Endothelial cell (in vitro differentiated cells): ENCODE measurements at regions not wholly inside any gene's neighbourhood (a gene's known extent, or its start where the extent isn't known, plus 50 kb on each side); places are given as distances from the start of the nearest gene placed in this dataset.

Experiments used
- DNase-seq: peaks from one replicate; pipeline ENCODE4 v3.0.0; 2021; ENCODE audit warnings: low spot score
- H3K27ac Mint-ChIP-seq: one replicate; pipeline ENCODE4 v1.8.0; 2021; ENCODE audit warnings: mixed read lengths, inconsistent platforms; ENCODE audit not compliant: unreplicated experiment
- H3K27me3 Mint-ChIP-seq: one replicate; pipeline ENCODE4 v1.8.0; 2021; ENCODE audit warnings: mild to moderate bottlenecking, moderate library complexity, mixed read lengths, inconsistent platforms; ENCODE audit not compliant: unreplicated experiment
- H3K36me3 Mint-ChIP-seq: one replicate; pipeline ENCODE4 v1.8.0; 2021; ENCODE audit warnings: mild to moderate bottlenecking, low read depth, mixed read lengths, inconsistent platforms; ENCODE audit not compliant: unreplicated experiment
- H3K4me1 Mint-ChIP-seq: one replicate; pipeline ENCODE4 v1.8.0; 2021; ENCODE audit warnings: mild to moderate bottlenecking, mixed read lengths, inconsistent platforms; ENCODE audit not compliant: unreplicated experiment
- H3K4me3 Mint-ChIP-seq: one replicate; pipeline ENCODE4 v1.8.0; 2021; ENCODE audit warnings: mild to moderate bottlenecking, mixed read lengths, inconsistent platforms; ENCODE audit not compliant: unreplicated experiment
- H3K9me3 Mint-ChIP-seq: one replicate; pipeline ENCODE4 v1.8.0; 2021; ENCODE audit warnings: mixed read lengths, inconsistent platforms; ENCODE audit not compliant: unreplicated experiment
- CTCF ChIP-seq: fragments of 200-600 bp; sonication (generic); IDR thresholded peaks from one replicate; pipeline ENCODE4 v1.5.0; 2021; ENCODE audit warnings: antibody characterized with exemption; ENCODE audit not compliant: unreplicated experiment

DNA sequence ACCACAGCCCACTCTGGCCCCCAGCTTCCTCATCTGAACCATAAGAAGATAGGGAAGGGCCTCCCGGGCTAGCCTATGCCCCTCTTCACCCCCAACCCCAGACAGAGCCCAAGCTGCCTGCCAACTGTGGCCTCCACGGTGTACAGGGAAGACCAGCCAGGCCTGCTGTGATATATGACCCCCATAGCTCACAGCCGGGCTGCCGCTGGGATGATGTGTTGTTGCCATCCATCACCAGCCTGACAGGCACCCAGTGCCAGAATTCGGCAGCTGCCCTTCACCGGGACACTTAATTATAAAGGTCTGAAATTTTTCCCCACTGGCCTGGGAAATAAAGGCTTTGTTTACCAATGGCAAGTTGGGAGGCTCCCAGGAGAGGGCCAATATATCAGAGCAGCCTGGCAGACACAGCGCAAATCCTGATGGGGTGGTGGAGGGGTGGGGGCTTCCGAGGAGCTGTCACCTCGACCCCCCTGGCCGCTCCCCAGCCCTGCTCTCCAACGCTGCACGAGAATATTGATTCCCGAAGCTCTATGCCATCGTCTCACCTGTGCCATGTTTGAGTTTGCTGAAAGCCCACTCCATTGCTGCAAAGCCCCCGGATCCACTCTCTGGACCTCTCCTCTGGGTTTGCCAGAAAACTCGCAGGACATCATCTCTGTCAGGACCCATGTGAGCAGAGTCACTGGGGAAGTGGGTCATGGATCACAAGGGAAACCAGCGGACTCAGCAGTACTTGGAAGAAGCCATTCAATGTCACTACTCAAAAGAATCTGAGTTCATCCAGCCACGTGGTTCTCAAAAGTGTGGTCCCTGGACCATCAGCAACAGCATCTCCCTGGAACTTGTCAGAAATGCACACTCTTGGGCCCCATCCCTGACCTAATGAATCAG is 296.9 kb downstream of the MN1 start:
- no peak for DNase-seq
- Mint-ChIP-seq H3K4me1 (no peaks in the 10 kb centered on the region), H3K27ac (no peak overlapping the region), H3K4me3 (no peak overlapping the region), H3K27me3 (peaks cover 2% of the 10 kb centered on the region), H3K9me3 (no peaks in the 10 kb centered on the region), H3K36me3 (no peaks in the 10 kb centered on the region)
- no peak for TF ChIP-seq CTCF

GRCh38 chr22:27507111-27507611 is 294.4 kb downstream of the MN1 start:
- no peaks in the 10 kb centered on the region for H3K4me1 Mint-ChIP-seq
- DNase-seq: no peak
- H3K27ac Mint-ChIP-seq: no peak overlapping the region

DNA sequence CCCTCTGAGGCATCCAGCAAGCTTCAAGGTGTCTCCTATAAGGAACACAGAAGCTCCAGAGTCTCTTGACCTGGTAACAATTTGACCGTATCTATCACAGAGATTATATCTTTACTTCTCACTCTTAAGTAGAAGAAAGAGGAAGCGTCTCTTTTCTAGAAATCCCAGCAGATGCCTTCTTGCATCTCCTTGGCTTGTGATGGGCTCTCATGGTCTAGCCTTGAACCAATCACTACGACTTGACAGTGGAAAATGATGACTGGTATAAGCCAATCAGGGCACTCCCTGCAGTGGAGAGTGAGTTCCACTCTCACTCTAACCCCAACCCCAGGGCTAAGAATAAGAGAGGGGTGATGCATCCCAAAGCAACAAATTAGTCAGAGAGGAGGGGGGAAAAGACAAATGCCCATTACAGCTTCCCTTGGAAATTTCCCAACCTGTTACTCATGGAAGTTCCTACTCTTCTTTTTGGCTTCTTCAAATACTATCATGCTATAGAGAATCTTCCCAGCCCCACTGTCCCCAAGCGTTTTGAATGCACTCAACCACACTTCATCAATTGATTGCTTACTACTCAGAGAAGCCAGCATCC is 293.5 kb downstream of the MN1 start:
- Mint-ChIP-seq H3K4me3 (no peak overlapping the region), H3K27ac (no peak overlapping the region), H3K36me3 (no peaks in the 10 kb centered on the region), H3K9me3 (no peaks in the 10 kb centered on the region), H3K27me3 (peaks cover 4% of the 10 kb centered on the region), H3K4me1 (no peaks in the 10 kb centered on the region)
- DNase-seq: no peak
- TF ChIP-seq CTCF: no peak

More at GRCh38 chr22:27507111-27507611, 294.4 kb downstream of the MN1 start:
- no peak for TF ChIP-seq CTCF
- Mint-ChIP-seq H3K4me3 (no peak overlapping the region), H3K27me3 (peaks cover 4% of the 10 kb centered on the region), H3K9me3 (no peaks in the 10 kb centered on the region), H3K36me3 (no peaks in the 10 kb centered on the region)

DNA sequence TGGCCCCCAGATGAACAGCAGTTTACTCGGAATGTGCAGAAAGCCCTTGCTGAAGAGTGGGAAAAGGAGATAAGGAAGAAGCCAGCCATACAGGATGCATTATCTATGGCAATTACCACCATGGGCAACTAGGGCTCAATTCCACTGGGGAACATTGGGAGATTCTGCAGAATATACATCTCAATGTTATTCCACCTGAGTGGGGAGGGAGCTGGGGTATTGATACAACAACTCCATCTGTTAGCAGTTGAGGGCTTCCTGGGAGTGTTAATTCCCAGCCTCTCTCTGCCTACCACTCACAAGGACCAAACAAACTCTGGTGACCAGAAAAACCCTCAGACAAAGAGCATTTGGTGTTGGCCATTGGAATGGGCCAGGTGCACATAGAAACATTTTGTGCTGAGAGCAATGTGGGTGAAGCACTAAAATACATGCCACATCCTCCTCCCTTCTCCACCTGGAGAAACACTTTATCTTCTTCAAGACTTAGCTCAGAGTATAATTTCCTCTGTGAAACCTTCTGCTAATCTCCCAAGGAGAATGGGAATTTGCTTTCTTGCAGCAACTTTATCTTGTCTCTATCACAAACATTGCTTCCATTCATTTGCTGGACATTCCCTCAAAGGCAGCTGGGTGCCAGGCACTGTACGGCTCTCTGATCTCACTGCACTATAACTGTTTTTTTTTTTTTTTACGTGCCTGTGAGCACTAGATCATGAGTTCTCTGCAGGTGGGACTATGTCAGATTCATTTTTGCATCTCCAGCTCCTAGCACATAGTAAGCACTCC is 292.2 kb downstream of the MN1 start:
- Mint-ChIP-seq H3K27me3 (peaks cover 4% of the 10 kb centered on the region), H3K4me1 (no peaks in the 10 kb centered on the region), H3K9me3 (no peaks in the 10 kb centered on the region), H3K36me3 (no peaks in the 10 kb centered on the region), H3K4me3 (no peak overlapping the region), H3K27ac (no peak overlapping the region)
- TF ChIP-seq CTCF: no peak
- DNase-seq: no peak
